OCI-LY3 (cell line): ENCODE measurements at regions not wholly inside any gene's neighbourhood (a gene's known extent, or its start where the extent isn't known, plus 50 kb on each side); places are given as distances from the start of the nearest gene placed in this dataset.

Experiments used
- H2AFZ ChIP-seq: fragments of 200-600, 300-600 bp; shearing (Covaris generic); 2 replicates; pipeline ENCODE4 v1.6.0; 2014; ENCODE audit warnings: antibody characterized with exemption, low read depth, low read length
- H3K27ac ChIP-seq: fragments of 200-600, 300-600 bp; sonication (generic); 2 replicates; pipeline ENCODE4 v1.5.1; 2014; ENCODE audit warnings: mild to moderate bottlenecking, low read length, moderate library complexity, mixed read lengths
- H3K27me3 ChIP-seq: fragments of 200-600, 300-600 bp; sonication (generic); 2 replicates; pipeline ENCODE4 v1.6.1; 2014; ENCODE audit warnings: low read depth, low read length, mixed read lengths
- H3K36me3 ChIP-seq: fragments of 200-600, 300-600 bp; sonication (generic); replicated peaks from 2 replicates; pipeline ENCODE3; 2014; ENCODE audit warnings: low read depth, low read length, mixed read lengths
- H3K4me1 ChIP-seq: fragments of 300-600, 200-600 bp; sonication (generic); 2 replicates; pipeline ENCODE4 v1.6.1; 2014; ENCODE audit warnings: low read length, mixed read lengths
- H3K4me2 ChIP-seq: fragments of 200-600, 300-600 bp; sonication (generic); 2 replicates; pipeline ENCODE4 v1.6.1; 2014; ENCODE audit warnings: low read length, mixed read lengths
- H3K4me3 ChIP-seq: fragments of 300-600, 200-600 bp; sonication (generic); 2 replicates; pipeline ENCODE4 v1.5.1; 2014; ENCODE audit warnings: antibody characterized with exemption, mild to moderate bottlenecking, low read length, moderate library complexity
- H3K79me2 ChIP-seq: fragments of 300-600, 200-600 bp; shearing (Covaris generic); 2 replicates; pipeline ENCODE4 v1.6.1; 2014; ENCODE audit warnings: mild to moderate bottlenecking, low read length, mixed read lengths
- H3K9ac ChIP-seq: fragments of 300-600, 200-600 bp; shearing (Covaris generic); 2 replicates; pipeline ENCODE4 v1.6.0; 2014; ENCODE audit warnings: mild to moderate bottlenecking, low read length, moderate library complexity
- H3K9me3 ChIP-seq: fragments of 200-600, 300-600 bp; shearing (Covaris generic); 2 replicates; pipeline ENCODE4 v1.6.1; 2014; ENCODE audit warnings: low read length, mixed read lengths; ENCODE audit not compliant: insufficient read depth
- H4K20me1 ChIP-seq: fragments of 200-600, 300-600 bp; sonication (generic); 2 replicates; pipeline ENCODE4 v1.6.1; 2016; ENCODE audit warnings: low read length, mixed read lengths; ENCODE audit not compliant: insufficient read depth
- EZH2phosphoT487 ChIP-seq: fragments of 200-600 bp; shearing (Covaris generic); IDR thresholded peaks from 2 replicates; pipeline ENCODE4 v1.6.1; 2018; ENCODE audit warnings: antibody characterized with exemption, mixed run types, low read depth
- TF ChIP-seq, protein P1 (sequence below): fragments of 200-600, 300-600 bp; sonication (generic); IDR thresholded peaks from 2 replicates; pipeline ENCODE4 v1.5.1; 2014; ENCODE audit warnings: antibody characterized with exemption, low read length, low read depth

DNA sequence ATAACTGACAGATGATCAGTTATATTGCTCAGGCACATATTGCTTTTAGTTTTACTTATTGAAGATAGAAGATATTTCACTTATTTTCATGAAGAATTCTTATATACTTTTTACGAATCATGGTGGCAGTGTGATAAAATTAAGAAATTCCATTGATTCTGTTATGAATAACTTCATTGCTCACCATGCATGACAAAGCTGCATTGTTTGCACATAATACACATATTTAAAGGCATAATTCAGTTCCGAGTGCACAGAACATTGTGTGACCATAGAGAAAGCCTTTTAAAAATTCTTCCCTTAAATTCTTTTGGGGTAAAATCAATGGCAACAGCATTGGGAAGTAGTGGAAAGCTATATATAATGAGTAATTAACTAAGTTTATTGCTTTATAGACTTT, 82.5 kb upstream of the NAALADL2 start:
- Histone ChIP-seq H3K79me2 (no peaks in the 10 kb centered on the region), H3K36me3 (no peaks in the 10 kb centered on the region), H2AFZ (no peak overlapping the region), H3K4me1 (no peaks in the 10 kb centered on the region), H3K9me3 (no peaks in the 10 kb centered on the region), H3K9ac (no peak overlapping the region), H3K4me3 (no peak overlapping the region), H3K27me3 (no peaks in the 10 kb centered on the region), H3K27ac (no peak overlapping the region), H4K20me1 (no peaks in the 10 kb centered on the region), H3K4me2 (no peak overlapping the region)
- TF ChIP-seq, protein P1, sequence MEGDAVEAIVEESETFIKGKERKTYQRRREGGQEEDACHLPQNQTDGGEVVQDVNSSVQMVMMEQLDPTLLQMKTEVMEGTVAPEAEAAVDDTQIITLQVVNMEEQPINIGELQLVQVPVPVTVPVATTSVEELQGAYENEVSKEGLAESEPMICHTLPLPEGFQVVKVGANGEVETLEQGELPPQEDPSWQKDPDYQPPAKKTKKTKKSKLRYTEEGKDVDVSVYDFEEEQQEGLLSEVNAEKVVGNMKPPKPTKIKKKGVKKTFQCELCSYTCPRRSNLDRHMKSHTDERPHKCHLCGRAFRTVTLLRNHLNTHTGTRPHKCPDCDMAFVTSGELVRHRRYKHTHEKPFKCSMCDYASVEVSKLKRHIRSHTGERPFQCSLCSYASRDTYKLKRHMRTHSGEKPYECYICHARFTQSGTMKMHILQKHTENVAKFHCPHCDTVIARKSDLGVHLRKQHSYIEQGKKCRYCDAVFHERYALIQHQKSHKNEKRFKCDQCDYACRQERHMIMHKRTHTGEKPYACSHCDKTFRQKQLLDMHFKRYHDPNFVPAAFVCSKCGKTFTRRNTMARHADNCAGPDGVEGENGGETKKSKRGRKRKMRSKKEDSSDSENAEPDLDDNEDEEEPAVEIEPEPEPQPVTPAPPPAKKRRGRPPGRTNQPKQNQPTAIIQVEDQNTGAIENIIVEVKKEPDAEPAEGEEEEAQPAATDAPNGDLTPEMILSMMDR, result no peak
- no peak for TF ChIP-seq EZH2phosphoT487

DNA sequence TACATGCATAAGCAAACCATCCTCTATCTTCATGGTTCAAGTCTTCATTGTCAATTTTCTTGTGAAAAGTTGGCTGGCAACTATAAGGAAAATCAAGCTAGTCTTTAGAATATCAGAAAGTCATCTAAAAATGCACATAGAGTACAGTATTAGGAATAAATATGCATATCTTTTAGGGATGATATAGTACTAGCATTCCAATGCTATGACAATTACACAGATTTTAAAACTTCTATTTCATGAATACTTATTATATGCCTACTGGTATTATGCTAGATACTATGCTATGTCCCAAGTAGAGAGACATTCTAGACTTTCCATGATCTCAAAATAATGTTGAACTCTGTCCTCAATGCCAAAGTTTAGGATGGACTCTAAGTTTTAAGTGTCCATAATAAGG, 81.3 kb upstream of the NAALADL2 start:
- Histone ChIP-seq H2AFZ (no peak overlapping the region), H3K9me3 (no peaks in the 10 kb centered on the region), H3K4me2 (no peak overlapping the region), H3K4me3 (no peak overlapping the region), H3K4me1 (no peaks in the 10 kb centered on the region), H3K27ac (no peak overlapping the region), H3K36me3 (no peaks in the 10 kb centered on the region), H3K9ac (no peak overlapping the region), H4K20me1 (no peaks in the 10 kb centered on the region), H3K27me3 (no peaks in the 10 kb centered on the region), H3K79me2 (no peaks in the 10 kb centered on the region)
- TF ChIP-seq, protein P1, result no peak
- no peak for TF ChIP-seq EZH2phosphoT487

DNA sequence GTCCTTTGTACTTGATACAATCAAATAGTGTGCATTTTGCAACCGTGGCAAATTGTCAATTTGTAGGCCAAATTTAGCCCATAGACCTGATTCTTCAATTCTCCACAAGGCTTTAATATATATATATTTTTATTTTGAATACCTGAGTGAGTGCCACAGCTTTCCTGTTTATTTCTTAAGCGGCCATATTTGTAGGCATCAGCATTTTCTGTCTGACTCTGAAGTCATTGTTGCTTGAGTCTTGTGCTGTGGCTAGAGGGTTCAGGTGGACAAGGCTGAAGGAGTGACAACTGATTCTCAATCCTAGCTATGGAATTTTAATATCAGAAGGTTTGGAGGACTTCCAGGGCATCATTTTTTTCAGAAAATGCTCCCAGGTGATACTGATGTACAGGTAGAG, 75.6 kb upstream of the NAALADL2 start:
- Histone ChIP-seq H3K4me2 (no peak overlapping the region), H3K9ac (no peak overlapping the region), H3K4me3 (no peak overlapping the region), H2AFZ (no peak overlapping the region), H3K36me3 (no peaks in the 10 kb centered on the region), H4K20me1 (no peaks in the 10 kb centered on the region), H3K9me3 (no peaks in the 10 kb centered on the region), H3K79me2 (no peaks in the 10 kb centered on the region), H3K4me1 (no peaks in the 10 kb centered on the region), H3K27me3 (no peaks in the 10 kb centered on the region), H3K27ac (no peak overlapping the region)
- TF ChIP-seq, protein P1, result no peak
- no peak for TF ChIP-seq EZH2phosphoT487

DNA sequence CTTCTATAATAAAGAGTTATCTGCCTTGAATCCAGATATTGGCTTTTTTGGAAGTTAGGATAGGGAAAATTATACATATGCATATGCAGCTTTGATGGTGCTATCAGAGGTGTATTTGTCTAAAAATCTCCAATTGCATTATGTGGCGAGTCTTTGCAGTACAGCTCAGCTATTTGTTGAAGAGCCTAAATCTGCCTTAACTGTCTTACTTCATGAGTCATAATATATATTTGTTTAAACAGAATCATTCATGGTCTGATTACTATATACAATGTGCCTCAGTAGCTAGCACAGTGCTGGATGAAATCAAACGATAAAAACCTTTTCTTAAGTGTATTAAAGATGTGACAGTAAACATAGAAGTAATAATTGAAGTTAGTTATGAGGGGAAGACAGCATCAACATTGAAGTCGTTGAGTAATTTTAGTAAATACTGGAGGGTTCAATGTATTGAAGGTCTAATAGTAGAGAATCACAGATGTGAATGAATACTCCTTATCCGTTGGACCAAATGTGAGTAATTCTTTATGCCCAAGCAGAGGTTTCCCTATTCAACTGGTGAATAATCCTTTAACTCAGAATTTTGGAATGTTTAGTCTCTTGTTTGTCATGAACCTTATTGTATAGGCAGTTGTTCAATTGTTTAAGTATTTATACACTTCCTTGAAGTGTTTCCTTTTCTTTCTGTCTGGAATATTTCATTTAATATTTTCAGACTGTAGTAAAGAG, 74.8 kb upstream of the NAALADL2 start:
- TF ChIP-seq, protein P1, result no peak
- TF ChIP-seq EZH2phosphoT487, result no peak
- H4K20me1 ChIP-seq, result no peaks in the 10 kb centered on the region
- no peak overlapping the region for H2AFZ ChIP-seq
- no peaks in the 10 kb centered on the region for H3K79me2 ChIP-seq
- no peaks in the 10 kb centered on the region for H3K27me3 ChIP-seq
- no peak overlapping the region for H3K27ac ChIP-seq
- no peaks in the 10 kb centered on the region for H3K36me3 ChIP-seq
- no peak overlapping the region for H3K9ac ChIP-seq
- H3K4me2 ChIP-seq, result no peak overlapping the region
- no peak overlapping the region for H3K4me3 ChIP-seq
- H3K9me3 ChIP-seq, result no peaks in the 10 kb centered on the region
- no peaks in the 10 kb centered on the region for H3K4me1 ChIP-seq
